ENCODE measurements at regions not wholly inside any gene's neighbourhood (a gene's known extent, or its start where the extent isn't known, plus 50 kb on each side); places are given as distances from the start of the nearest gene placed in this dataset.

- no peak for DNase-seq (ENCODE audit: low read depth, low spot score)
Measured at GRCh38 chr13:78334059-78334458, 269.3 kb downstream of the POU4F1 start.

GRCh38 chr13:78326633-78327032 is 276.7 kb downstream of the POU4F1 start:
- DNase-seq (ENCODE audit: low read depth, low spot score) = no peak

- DNase-seq (ENCODE audit: low read depth, low spot score) = no peak
Measured at GRCh38 chr13:78325585-78325984, 277.8 kb downstream of the POU4F1 start.

- DNase-seq (ENCODE audit: low read depth, low spot score) = no peak
Measured at GRCh38 chr13:78323848-78324247, 279.5 kb downstream of the POU4F1 start.

GRCh38 chr13:78323040-78323439 is 280.3 kb downstream of the POU4F1 start:
- DNase-seq (ENCODE audit: low read depth, low spot score) = no peak

GRCh38 chr13:78319101-78319627 is 284.2 kb downstream of the POU4F1 start:
- DNase-seq (ENCODE audit: low read depth, low spot score) = no peak

GRCh38 chr13:78317030-78317429 is 286.3 kb downstream of the POU4F1 start:
- DNase-seq (ENCODE audit: low read depth, low spot score) = no peak

GRCh38 chr13:78309497-78310180 is 293.7 kb downstream of the POU4F1 start:
- no peak for DNase-seq (ENCODE audit: low read depth, low spot score)

- DNase-seq (ENCODE audit: low read depth, low spot score) = no peak
Measured at GRCh38 chr13:78306519-78307206, 296.7 kb downstream of the POU4F1 start.

- DNase-seq (ENCODE audit: low read depth, low spot score) = no peak
Measured at GRCh38 chr13:78305171-78305570, 298.2 kb downstream of the POU4F1 start.

- DNase-seq (ENCODE audit: low read depth, low spot score) = no peak
Measured at GRCh38 chr13:78299832-78300623, 303.3 kb downstream of the POU4F1 start.

- no peak for DNase-seq (ENCODE audit: low read depth, low spot score)
Measured at GRCh38 chr13:78298657-78299056, 304.7 kb downstream of the POU4F1 start.

GRCh38 chr13:78286748-78287147 is 316.6 kb downstream of the POU4F1 start:
- no peak for DNase-seq (ENCODE audit: low read depth, low spot score)

- no peak for DNase-seq (ENCODE audit: low read depth, low spot score)
Measured at GRCh38 chr13:78265098-78265497, 338.3 kb downstream of the POU4F1 start.

- no peak for DNase-seq (ENCODE audit: low read depth, low spot score)
Measured at GRCh38 chr13:78258304-78258703, 339.7 kb upstream of the EDNRB start.

- DNase-seq (ENCODE audit: low read depth, low spot score) = no peak
Measured at GRCh38 chr13:78256484-78256883, 337.9 kb upstream of the EDNRB start.

GRCh38 chr13:78254113-78254512 is 335.5 kb upstream of the EDNRB start:
- no peak for DNase-seq (ENCODE audit: low read depth, low spot score)

GRCh38 chr13:78247362-78247761 is 328.7 kb upstream of the EDNRB start:
- no peak for DNase-seq (ENCODE audit: low read depth, low spot score)

GRCh38 chr13:78241278-78241919 is 322.8 kb upstream of the EDNRB start:
- no peak for DNase-seq (ENCODE audit: low read depth, low spot score)

GRCh38 chr13:78239714-78240113 is 321.1 kb upstream of the EDNRB start:
- no peak for DNase-seq (ENCODE audit: low read depth, low spot score)

- no peak for DNase-seq (ENCODE audit: low read depth, low spot score)
Measured at GRCh38 chr13:78238911-78239310, 320.3 kb upstream of the EDNRB start.

- DNase-seq (ENCODE audit: low read depth, low spot score) = no peak
Measured at GRCh38 chr13:78228940-78229339, 310.3 kb upstream of the EDNRB start.

Measured in smooth muscle cell of the brain vasculature (primary cell).